ENCODE measurements at regions not wholly inside any gene's neighbourhood (a gene's known extent, or its start where the extent isn't known, plus 50 kb on each side); places are given as distances from the start of the nearest gene placed in this dataset.
A peak's percentile ranks its signal among the peaks of the same experiment; 100 is the strongest.

GRCh38 chr2:228681426-228681825 is 499.9 kb upstream of the SPHKAP start:
- Histone ChIP-seq H3K9me3 (ENCODE audit: low read length) (peaks cover 4% of the 10 kb centered on the region; the same call in 1 of the 2 replicates), H3K27ac (ENCODE audit: extremely low read length, insufficient read depth, low read length) (no peak overlapping the region), H3K27me3 (ENCODE audit: control insufficient read depth in 1 of 2, insufficient read depth in 2 of 2, low read length in 2 of 2) (no peaks in the 10 kb centered on the region), H3K79me2 (ENCODE audit: insufficient read depth, low read length) (no peaks in the 10 kb centered on the region), H3K4me1 (ENCODE audit: insufficient read depth, low read length) (no peaks in the 10 kb centered on the region), H3K4me2 (ENCODE audit: low read depth, low read length) (no peak overlapping the region), H3K36me3 (replicated peaks in 1 of 2; ENCODE audit: control insufficient read depth in 1 of 2, insufficient read depth in 2 of 2, low read length in 2 of 2) (no peaks in the 10 kb centered on the region), H4K20me1 (ENCODE audit: insufficient read depth, low read length) (no peaks in the 10 kb centered on the region), H2AFZ (ENCODE audit: low read length) (no peak overlapping the region), H3K4me3 (replicated peaks in 1 of 3; ENCODE audit: insufficient read depth in 1 of 3, low read depth in 2 of 3, low read length in 3 of 3) (no peak overlapping the region), H3K9ac (ENCODE audit: insufficient read depth, low read depth, low read length) (no peak overlapping the region)
- peak; percentile 62 for ATAC-seq
- no peak for DNase-seq (ENCODE audit: low spot score)
- ChIA-PET POLR2A (no interaction called here), CTCF (ENCODE audit: low intra/inter-chr PET ratio, low total read pairs) (no interaction called here)
- TF ChIP-seq PLRG1 (conservative IDR thresholded peaks at IDR 0.05) (no peak), ZSCAN9 (CRISPR knock-in tag; IDR thresholded peaks at IDR 0.05; ENCODE audit: borderline replicate concordance) (no peak), CTCF (CRISPR knock-in tag; IDR thresholded peaks at IDR 0.05) (peak; percentile 19; the same call in 1 of the 2 replicates), STAG1 (CRISPR knock-in tag; IDR thresholded peaks at IDR 0.05) (peak; percentile 28; the same call in 1 of the 2 replicates)
- intact Hi-C loops (cut with micrococcal nuclease; ENCODE audit: unreplicated experiment) (loop anchor here (1.0 kb wide), 1 partner anchor 592 kb away; no protein-coding TSS in a partner anchor), in situ Hi-C loops (cut with HindIII; ENCODE audit: extremely low pct_ligation_motif_present, low pct_unique_long_range_greater_than_20kb) (no loop called here)
- BruUV-seq (replicated peaks) = no TSS peak
- 2% methylated on average over 5 of the region's 5 CpGs for WGBS (ENCODE audit: low lambda C conversion rate)
- peak; percentile 18 for FAIRE-seq

GRCh38 chr2:228678110-228678509 is 496.6 kb upstream of the SPHKAP start:
- no TSS peak for BruUV-seq (replicated peaks)
- TF ChIP-seq MAFF (IDR thresholded peaks at IDR 0.05; ENCODE audit: low read depth, low read length) (peak; percentile 87), AFF4 (CRISPR knock-in tag; IDR thresholded peaks at IDR 0.05) (no peak), MAFK (conservative IDR thresholded peaks at IDR 0.05 in 1 of 2, IDR thresholded peaks at IDR 0.05 in 1 of 2; ENCODE audit: low read length in 2 of 2) (peak; percentile 89 to 94), ZNF772 (CRISPR knock-in tag; IDR thresholded peaks at IDR 0.05) (no peak), FOXK1 (CRISPR knock-in tag; IDR thresholded peaks at IDR 0.05; ENCODE audit: borderline replicate concordance, low read depth) (no peak)
- in situ Hi-C loops (cut with HindIII; ENCODE audit: extremely low pct_ligation_motif_present, low pct_unique_long_range_greater_than_20kb) (no loop called here), intact Hi-C loops (cut with micrococcal nuclease; ENCODE audit: unreplicated experiment) (no loop called here)
- Histone ChIP-seq H3K79me2 (ENCODE audit: insufficient read depth, low read length) (no peaks in the 10 kb centered on the region), H3K4me3 (replicated peaks in 1 of 3; ENCODE audit: insufficient read depth in 1 of 3, low read depth in 2 of 3, low read length in 3 of 3) (no peak overlapping the region), H3K36me3 (replicated peaks in 1 of 2; ENCODE audit: control insufficient read depth in 1 of 2, insufficient read depth in 2 of 2, low read length in 2 of 2) (no peaks in the 10 kb centered on the region), H3K4me2 (ENCODE audit: low read depth, low read length) (no peak overlapping the region), H3K27ac (ENCODE audit: extremely low read length, insufficient read depth, low read length) (no peak overlapping the region), H4K20me1 (ENCODE audit: insufficient read depth, low read length) (no peaks in the 10 kb centered on the region), H3K4me1 (ENCODE audit: insufficient read depth, low read length) (no peaks in the 10 kb centered on the region), H2AFZ (ENCODE audit: low read length) (no peak overlapping the region), H3K27me3 (ENCODE audit: control insufficient read depth in 1 of 2, insufficient read depth in 2 of 2, low read length in 2 of 2) (no peaks in the 10 kb centered on the region), H3K9me3 (ENCODE audit: low read length) (peaks cover 19% of the 10 kb centered on the region), H3K9ac (ENCODE audit: insufficient read depth, low read depth, low read length) (no peak overlapping the region)
- FAIRE-seq (no peak), DNase-seq (ENCODE audit: low spot score) (no peak), ATAC-seq (no peak)
- 38% methylated on average over 4 of the region's 4 CpGs for WGBS (ENCODE audit: low lambda C conversion rate)
- POLR2A ChIA-PET = no interaction called here
- CTCF ChIA-PET (ENCODE audit: low intra/inter-chr PET ratio, low total read pairs) = no interaction called here

All from HepG2 (cell line).